PFSK-1 (cell line): ENCODE measurements at regions not wholly inside any gene's neighbourhood (a gene's known extent, or its start where the extent isn't known, plus 50 kb on each side); places are given as distances from the start of the nearest gene placed in this dataset.

Source experiments
- POLR2AphosphoS5 ChIP-seq: IDR thresholded peaks from 2 replicates; pipeline ENCODE4 v1.6.1; 2012; ENCODE audit warnings: low read depth, mild to moderate bottlenecking, control low read depth, low read length, moderate library complexity
- TAF1 ChIP-seq: IDR thresholded peaks from 2 replicates; pipeline ENCODE4 v1.6.1; 2012; ENCODE audit warnings: low read length, control low read depth, borderline replicate concordance; ENCODE audit not compliant: insufficient read depth

GRCh38 chr5:118598311-118598710 is 390.0 kb downstream of the DTWD2 start:
- no peak for TF ChIP-seq POLR2AphosphoS5
- no peak for TF ChIP-seq TAF1
